ENCODE measurements at regions not wholly inside any gene's neighbourhood (a gene's known extent, or its start where the extent isn't known, plus 50 kb on each side); places are given as distances from the start of the nearest gene placed in this dataset.

- TF ChIP-seq POLR2A (IDR thresholded peaks at IDR 0.05) (no peak), EP300 (IDR thresholded peaks at IDR 0.05) (no peak), CTCF (IDR thresholded peaks at IDR 0.05) (no peak), POLR2AphosphoS5 (IDR thresholded peaks at IDR 0.05) (no peak)
Measured at GRCh38 chr10:112098682-112099081, 84.9 kb downstream of the GPAM start.

Measured in sigmoid colon (tissue), 4 donors.